Loucy (cell line): ENCODE measurements at regions not wholly inside any gene's neighbourhood (a gene's known extent, or its start where the extent isn't known, plus 50 kb on each side); places are given as distances from the start of the nearest gene placed in this dataset.

Experiments used
- H2AFZ ChIP-seq: fragments of 200-600 bp; sonication (generic); 2 replicates; pipeline ENCODE4 v1.6.0; 2016; ENCODE audit warnings: antibody characterized with exemption, mild to moderate bottlenecking, low read length, moderate library complexity
- H3F3A ChIP-seq: fragments of 200-600 bp; 2 replicates; pipeline ENCODE4 v1.6.0; 2016; ENCODE audit warnings: antibody characterized with exemption, low read depth, mild to moderate bottlenecking
- H3K27me3 ChIP-seq: fragments of 200-600 bp; sonication (generic); 2 replicates; pipeline ENCODE4 v1.6.1; 2014; ENCODE audit warnings: low read length, mild to moderate bottlenecking; ENCODE audit not compliant: insufficient read depth, poor library complexity, severe bottlenecking
- H3K36me3 ChIP-seq: fragments of 200-600 bp; sonication (generic); 2 replicates; pipeline ENCODE4 v1.6.1; 2016; ENCODE audit warnings: low read length; ENCODE audit not compliant: insufficient read depth
- H3K4me1 ChIP-seq: fragments of 200-600 bp; sonication (generic); 2 replicates; pipeline ENCODE4 v1.5.1; 2014; ENCODE audit warnings: low read length, mild to moderate bottlenecking; ENCODE audit not compliant: insufficient read depth, poor library complexity, severe bottlenecking
- H3K4me2 ChIP-seq: fragments of 200-600 bp; sonication (generic); 2 replicates; pipeline ENCODE4 v1.6.0; 2014; ENCODE audit warnings: antibody characterized with exemption, low read length, low read depth, mild to moderate bottlenecking; ENCODE audit not compliant: poor library complexity, severe bottlenecking
- H3K4me3 ChIP-seq: fragments of 200-600 bp; sonication (generic); 2 replicates; pipeline ENCODE4 v1.5.1; 2014; ENCODE audit warnings: low read length, mild to moderate bottlenecking, mixed read lengths; ENCODE audit not compliant: poor library complexity, severe bottlenecking
- H3K79me2 ChIP-seq: fragments of 200-600 bp; sonication (generic); 2 replicates; pipeline ENCODE4 v1.6.1; 2014; ENCODE audit warnings: low read length; ENCODE audit not compliant: insufficient read depth
- H3K9ac ChIP-seq: fragments of 200-600 bp; sonication (generic); 2 replicates; pipeline ENCODE4 v1.6.0; 2014; ENCODE audit warnings: mild to moderate bottlenecking, low read depth, low read length, moderate library complexity; ENCODE audit not compliant: poor library complexity, severe bottlenecking
- H3K9me2 ChIP-seq: fragments of 200-600 bp; sonication (generic); replicated peaks from 2 replicates; pipeline ENCODE4 v1.6.1; 2016; ENCODE audit warnings: low read depth, low read length, mixed read lengths
- H3K9me3 ChIP-seq: fragments of 200-600 bp; sonication (generic); 2 replicates; pipeline ENCODE4 v1.6.1; 2014; ENCODE audit warnings: mild to moderate bottlenecking, antibody characterized with exemption, low read length, low read depth; ENCODE audit not compliant: insufficient read depth
- H4K20me1 ChIP-seq: fragments of 200-600 bp; sonication (generic); 2 replicates; pipeline ENCODE4 v1.6.0; 2014; ENCODE audit warnings: antibody characterized with exemption, low read length, mild to moderate bottlenecking; ENCODE audit not compliant: insufficient read depth, poor library complexity, severe bottlenecking
- EZH2phosphoT487 ChIP-seq: fragments of 200-600 bp; IDR thresholded peaks from 2 replicates; pipeline ENCODE4 v1.6.1; 2018; ENCODE audit warnings: antibody characterized with exemption, mild to moderate bottlenecking, moderate library complexity, borderline replicate concordance
- TF ChIP-seq, protein P1 (sequence below): fragments of 200-600 bp; sonication (generic); conservative IDR thresholded peaks from 2 replicates; pipeline ENCODE4 v1.5.1; 2014; ENCODE audit warnings: mild to moderate bottlenecking, antibody characterized with exemption, low read length

DNA sequence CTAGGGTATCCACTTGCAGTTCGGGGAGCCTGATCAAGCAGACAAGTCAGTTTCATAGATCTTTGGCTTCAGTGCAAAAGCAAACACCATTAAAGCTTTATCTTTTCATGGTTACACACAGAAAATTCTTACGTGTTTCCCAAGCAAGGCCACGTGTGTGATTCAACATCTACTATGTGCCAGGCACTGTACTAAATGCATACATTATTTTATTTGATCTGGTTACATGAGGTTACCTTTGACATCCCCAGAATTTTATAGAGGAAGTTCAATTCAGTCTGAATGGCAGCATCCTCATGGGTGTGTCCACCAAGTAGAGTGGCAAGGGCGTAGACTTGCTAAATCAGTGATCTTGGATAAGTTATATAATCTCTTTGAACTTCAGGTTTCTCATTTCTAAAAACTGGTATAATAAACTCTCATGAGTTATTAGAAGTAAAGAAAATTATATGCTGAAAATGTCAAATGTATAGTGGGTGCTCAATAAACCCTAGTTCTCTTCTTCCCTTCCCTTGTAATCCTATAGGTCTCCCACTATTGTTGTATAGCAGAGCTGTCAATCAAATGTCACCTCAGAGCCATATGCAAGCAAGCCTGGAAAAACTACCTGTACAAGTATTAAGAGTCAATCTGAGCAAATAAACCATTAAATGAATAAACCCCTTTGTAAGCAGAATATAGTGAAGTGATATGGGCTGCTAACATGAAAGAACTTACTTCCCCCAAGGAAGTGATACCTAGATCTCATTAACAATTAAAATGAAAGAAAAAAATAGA, 50.3 kb upstream of the TMX1 start:
- no peak overlapping the region for H3K9ac ChIP-seq
- peaks cover 7% of the 10 kb centered on the region for H3K4me1 ChIP-seq
- no peaks in the 10 kb centered on the region for H3K27me3 ChIP-seq
- no peaks in the 10 kb centered on the region for H3K9me2 ChIP-seq
- H3K9me3 ChIP-seq, result no peaks in the 10 kb centered on the region
- H3K4me3 ChIP-seq, result no peak overlapping the region
- H4K20me1 ChIP-seq, result no peaks in the 10 kb centered on the region
- no peak overlapping the region for H2AFZ ChIP-seq
- no peaks in the 10 kb centered on the region for H3F3A ChIP-seq
- TF ChIP-seq, protein P1, sequence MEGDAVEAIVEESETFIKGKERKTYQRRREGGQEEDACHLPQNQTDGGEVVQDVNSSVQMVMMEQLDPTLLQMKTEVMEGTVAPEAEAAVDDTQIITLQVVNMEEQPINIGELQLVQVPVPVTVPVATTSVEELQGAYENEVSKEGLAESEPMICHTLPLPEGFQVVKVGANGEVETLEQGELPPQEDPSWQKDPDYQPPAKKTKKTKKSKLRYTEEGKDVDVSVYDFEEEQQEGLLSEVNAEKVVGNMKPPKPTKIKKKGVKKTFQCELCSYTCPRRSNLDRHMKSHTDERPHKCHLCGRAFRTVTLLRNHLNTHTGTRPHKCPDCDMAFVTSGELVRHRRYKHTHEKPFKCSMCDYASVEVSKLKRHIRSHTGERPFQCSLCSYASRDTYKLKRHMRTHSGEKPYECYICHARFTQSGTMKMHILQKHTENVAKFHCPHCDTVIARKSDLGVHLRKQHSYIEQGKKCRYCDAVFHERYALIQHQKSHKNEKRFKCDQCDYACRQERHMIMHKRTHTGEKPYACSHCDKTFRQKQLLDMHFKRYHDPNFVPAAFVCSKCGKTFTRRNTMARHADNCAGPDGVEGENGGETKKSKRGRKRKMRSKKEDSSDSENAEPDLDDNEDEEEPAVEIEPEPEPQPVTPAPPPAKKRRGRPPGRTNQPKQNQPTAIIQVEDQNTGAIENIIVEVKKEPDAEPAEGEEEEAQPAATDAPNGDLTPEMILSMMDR, result no peak
- no peak for TF ChIP-seq EZH2phosphoT487
- no peaks in the 10 kb centered on the region for H3K79me2 ChIP-seq
- no peaks in the 10 kb centered on the region for H3K36me3 ChIP-seq
- no peak overlapping the region for H3K4me2 ChIP-seq
